Tibial artery (tissue), 4 donors: ENCODE measurements at regions not wholly inside any gene's neighbourhood (a gene's known extent, or its start where the extent isn't known, plus 50 kb on each side); places are given as distances from the start of the nearest gene placed in this dataset.

Source experiments
- DNase-seq, 2 donors: peaks; one replicate each; pipeline ENCODE4 v3.0.0-alpha.2; 2019
- H3K27ac ChIP-seq, 2 donors: fragments of 200-600 bp; sonication (generic) in 1 of 2; 1 replicate in 1 of 2; 2 replicates in 1 of 2; pipeline ENCODE4 v1.5.1; 2018 to 2019; ENCODE audit warnings: mild to moderate bottlenecking in 1 of 2
- H3K27me3 ChIP-seq, 2 donors: fragments of 200-600 bp; sonication (generic) in 1 of 2; one replicate each; pipeline versions ENCODE4 v1.5.1 to v1.6.0; 2016 to 2019
- H3K36me3 ChIP-seq, 3 donors: fragments of 200-600 bp; sonication (generic) in 2 of 3; one replicate each; pipeline ENCODE4 v1.5.1; 2016 to 2019; ENCODE audit warnings: mild to moderate bottlenecking in 2 of 3
- H3K4me1 ChIP-seq, 4 donors: fragments of 200-600 bp; sonication (generic) in 2 of 4; 1 replicate in 3 of 4; 2 replicates in 1 of 4; pipeline ENCODE4 v1.5.1; 2016 to 2019
- H3K4me3 ChIP-seq, 2 donors: fragments of 200-600 bp; sonication (generic) in 1 of 2; 1 replicate in 1 of 2; 2 replicates in 1 of 2; pipeline ENCODE4 v1.5.1; 2018 to 2019; ENCODE audit warnings: mild to moderate bottlenecking in 2 of 2
- H3K9me3 ChIP-seq, 3 donors: fragments of 200-600 bp; sonication (generic) in 1 of 3; one replicate each; pipeline ENCODE4 v1.5.1; 2016 to 2019
- intact Hi-C: fragments of 100-400 bp; cut with DNase I; formaldehyde crosslinking; loops from one replicate; pipeline ENCODE4 v1.15.0; 2023; ENCODE audit warnings: low total_unique reads
- TF ChIP-seq, protein P1 (sequence below), 2 experiments: fragments of 200-600 bp in 1 of 2; fragments of 450-650 bp in 1 of 2; IDR thresholded peaks; one replicate each; pipeline ENCODE4 v1.5.1; 2017 to 2019; ENCODE audit warnings: antibody characterized with exemption in 2 of 2, mild to moderate bottlenecking in 1 of 2, moderate library complexity in 1 of 2

DNA sequence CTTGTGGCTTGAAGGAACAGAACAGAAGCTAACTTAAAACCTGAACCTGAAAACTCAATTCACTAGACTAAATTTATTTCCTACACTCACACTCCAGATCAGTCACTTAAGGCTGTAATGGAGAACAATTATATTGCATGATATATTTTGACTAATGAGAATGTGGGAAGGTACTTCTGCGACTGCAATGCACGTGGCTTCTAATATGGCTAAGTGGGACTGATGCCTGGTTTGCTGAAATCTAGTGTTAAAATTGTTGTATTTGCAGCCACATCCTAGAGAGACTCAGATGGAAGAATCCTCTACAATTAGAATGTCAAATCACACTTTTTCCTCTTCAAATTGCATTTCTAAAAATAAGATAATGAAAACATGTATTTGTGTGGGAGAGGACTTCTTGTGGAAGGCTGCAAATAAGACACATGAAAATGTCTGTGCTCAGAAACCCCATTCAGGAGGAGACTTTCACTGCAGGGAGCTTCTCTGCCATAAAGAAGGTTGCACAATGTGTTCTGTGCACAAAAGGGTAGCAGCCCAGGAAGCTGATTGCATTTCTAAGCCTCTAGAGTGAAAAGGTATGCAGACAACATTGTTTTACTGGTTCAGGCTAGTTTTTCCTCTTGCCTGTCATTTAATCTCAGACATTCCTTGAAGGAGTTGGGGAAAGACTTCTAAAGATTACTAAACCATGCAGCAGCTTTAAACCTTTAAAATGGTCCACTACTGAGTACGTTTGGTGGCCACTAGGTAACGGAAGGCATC, 224.3 kb downstream of the NEDD1 start:
- Histone ChIP-seq H3K9me3 (no peaks in the 10 kb centered on the region), H3K36me3 (no peaks in the 10 kb centered on the region), H3K4me1 (no peaks in the 10 kb centered on the region), H3K27me3 (no peaks in the 10 kb centered on the region), H3K4me3 (no peak overlapping the region), H3K27ac (no peak overlapping the region)
- intact Hi-C loops: no loop called here
- TF ChIP-seq, protein P1, sequence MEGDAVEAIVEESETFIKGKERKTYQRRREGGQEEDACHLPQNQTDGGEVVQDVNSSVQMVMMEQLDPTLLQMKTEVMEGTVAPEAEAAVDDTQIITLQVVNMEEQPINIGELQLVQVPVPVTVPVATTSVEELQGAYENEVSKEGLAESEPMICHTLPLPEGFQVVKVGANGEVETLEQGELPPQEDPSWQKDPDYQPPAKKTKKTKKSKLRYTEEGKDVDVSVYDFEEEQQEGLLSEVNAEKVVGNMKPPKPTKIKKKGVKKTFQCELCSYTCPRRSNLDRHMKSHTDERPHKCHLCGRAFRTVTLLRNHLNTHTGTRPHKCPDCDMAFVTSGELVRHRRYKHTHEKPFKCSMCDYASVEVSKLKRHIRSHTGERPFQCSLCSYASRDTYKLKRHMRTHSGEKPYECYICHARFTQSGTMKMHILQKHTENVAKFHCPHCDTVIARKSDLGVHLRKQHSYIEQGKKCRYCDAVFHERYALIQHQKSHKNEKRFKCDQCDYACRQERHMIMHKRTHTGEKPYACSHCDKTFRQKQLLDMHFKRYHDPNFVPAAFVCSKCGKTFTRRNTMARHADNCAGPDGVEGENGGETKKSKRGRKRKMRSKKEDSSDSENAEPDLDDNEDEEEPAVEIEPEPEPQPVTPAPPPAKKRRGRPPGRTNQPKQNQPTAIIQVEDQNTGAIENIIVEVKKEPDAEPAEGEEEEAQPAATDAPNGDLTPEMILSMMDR (IDR thresholded peaks at IDR 0.05): no peak
- DNase-seq: no peak

DNA sequence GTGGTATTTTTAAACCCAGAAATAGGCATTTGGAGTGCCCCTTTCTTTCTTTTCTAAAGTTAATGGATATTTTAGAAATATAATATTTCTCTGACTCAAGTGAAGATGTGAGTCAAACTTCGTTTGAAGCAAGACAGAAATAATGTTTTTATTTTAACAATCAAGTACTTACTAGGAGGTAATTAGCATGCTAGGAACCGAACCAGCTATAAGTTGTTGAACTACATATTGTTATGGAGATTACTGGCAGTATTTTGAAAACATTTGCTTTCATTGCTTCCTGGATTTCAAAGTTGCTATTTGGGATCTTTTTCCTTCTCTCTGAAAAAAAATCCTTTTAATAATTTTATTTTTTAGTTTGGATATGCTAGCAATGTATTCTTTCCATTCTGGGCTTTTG, 225.2 kb downstream of the NEDD1 start:
- no peak overlapping the region for H3K27ac ChIP-seq

DNA sequence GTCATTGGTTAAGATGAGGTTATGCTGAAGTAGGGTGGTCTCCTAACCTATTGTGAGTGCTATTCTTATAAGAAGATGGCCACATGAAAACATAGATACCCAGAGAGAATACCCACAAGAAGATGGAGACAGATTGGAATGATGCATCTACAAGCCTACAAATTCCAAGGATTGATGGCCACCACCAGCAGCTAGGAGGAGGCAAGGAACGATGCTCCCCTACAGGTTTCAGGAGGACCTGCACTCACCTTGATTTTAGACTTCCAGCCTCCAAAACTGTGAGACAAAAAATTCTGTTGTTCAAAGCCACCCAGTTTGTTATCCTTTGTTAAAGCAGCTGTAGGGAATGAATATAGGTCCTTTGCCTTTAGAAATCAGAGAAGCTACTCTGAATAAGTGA, 227.4 kb downstream of the NEDD1 start:
- no peak overlapping the region for H3K27ac ChIP-seq
- H3K4me1 ChIP-seq: no peaks in the 10 kb centered on the region
- TF ChIP-seq, protein P1 (IDR thresholded peaks at IDR 0.05): no peak
- H3K4me3 ChIP-seq: no peak overlapping the region
- H3K36me3 ChIP-seq: no peaks in the 10 kb centered on the region
- intact Hi-C loops: no loop called here
- no peaks in the 10 kb centered on the region for H3K27me3 ChIP-seq
- H3K9me3 ChIP-seq: no peaks in the 10 kb centered on the region
- no peak for DNase-seq

More for the DNA sequence above, 225.2 kb downstream of the NEDD1 start:
- Histone ChIP-seq H3K36me3 (no peaks in the 10 kb centered on the region), H3K4me3 (no peak overlapping the region), H3K4me1 (no peaks in the 10 kb centered on the region), H3K9me3 (no peaks in the 10 kb centered on the region), H3K27me3 (no peaks in the 10 kb centered on the region)
- intact Hi-C loops: no loop called here
- DNase-seq: no peak
- TF ChIP-seq, protein P1 (IDR thresholded peaks at IDR 0.05): no peak

DNA sequence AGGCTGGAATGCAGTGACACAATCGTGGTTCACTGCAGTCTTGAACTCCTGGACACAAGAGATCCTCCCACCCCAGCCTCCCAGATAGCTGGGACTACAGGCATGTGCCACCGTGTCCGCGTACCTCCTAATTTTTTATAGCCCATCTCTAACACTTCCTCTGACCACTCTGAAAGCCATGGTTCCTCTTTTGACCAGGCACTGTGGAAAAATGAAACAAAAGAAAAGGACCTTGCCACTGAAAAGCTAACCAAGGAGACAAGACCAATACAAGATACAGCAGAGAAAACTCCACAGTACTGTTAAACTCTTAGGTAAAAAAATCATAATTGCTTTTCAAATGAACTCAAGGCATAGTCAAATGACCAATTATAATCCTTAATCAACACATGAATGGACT, 233.3 kb downstream of the NEDD1 start:
- intact Hi-C loops: no loop called here
- DNase-seq: no peak
- Histone ChIP-seq H3K27me3 (no peaks in the 10 kb centered on the region), H3K4me1 (no peaks in the 10 kb centered on the region), H3K9me3 (no peaks in the 10 kb centered on the region), H3K4me3 (no peak overlapping the region), H3K27ac (no peak overlapping the region), H3K36me3 (no peaks in the 10 kb centered on the region)
- TF ChIP-seq, protein P1 (IDR thresholded peaks at IDR 0.05): no peak

DNA sequence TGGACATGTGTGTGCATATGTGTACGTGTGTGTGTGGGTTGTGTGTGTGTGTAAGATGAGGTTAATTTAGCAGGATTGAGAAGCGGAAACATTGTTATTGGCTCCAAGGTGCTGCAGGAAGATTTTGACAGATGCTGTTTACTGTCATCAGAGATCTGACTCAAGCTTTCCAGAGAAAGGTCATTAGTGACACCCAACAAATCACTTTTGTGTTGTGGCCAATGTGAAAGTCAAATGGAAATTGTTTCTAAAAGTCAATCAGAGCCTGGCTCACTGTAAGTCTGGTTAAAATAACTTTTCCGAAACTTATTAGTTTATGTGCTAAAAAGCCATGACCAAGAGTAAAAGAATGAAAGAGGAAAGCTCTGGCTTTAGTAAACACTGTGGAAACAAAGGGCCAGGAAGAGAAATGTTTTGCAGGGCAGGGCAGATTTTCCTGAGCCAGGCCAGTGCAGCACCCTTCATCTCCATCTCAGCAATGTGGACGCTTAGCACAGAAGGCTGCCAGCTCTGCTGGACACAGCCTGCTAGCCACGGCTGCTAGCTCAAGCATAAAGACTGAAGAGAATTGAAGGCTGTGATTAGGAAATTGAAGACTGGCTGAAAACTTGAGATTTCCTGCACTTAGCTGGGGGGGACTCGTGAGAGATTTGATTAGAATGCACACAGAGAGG, 235.8 kb downstream of the NEDD1 start:
- intact Hi-C loops: no loop called here
- Histone ChIP-seq H3K27ac (no peak overlapping the region), H3K27me3 (no peaks in the 10 kb centered on the region), H3K4me3 (no peak overlapping the region), H3K36me3 (no peaks in the 10 kb centered on the region), H3K9me3 (no peaks in the 10 kb centered on the region), H3K4me1 (no peaks in the 10 kb centered on the region)
- TF ChIP-seq, protein P1 (IDR thresholded peaks at IDR 0.05): no peak
- no peak for DNase-seq
